ENCODE measurements at regions not wholly inside any gene's neighbourhood (a gene's known extent, or its start where the extent isn't known, plus 50 kb on each side); places are given as distances from the start of the nearest gene placed in this dataset.

GRCh38 chr14:53338192-53338591 lies 185.1 kb upstream of the DDHD1 start:
- TF ChIP-seq CTCF (IDR thresholded peaks at IDR 0.05; ENCODE audit: low read length) (no peak), EZH2 (IDR thresholded peaks at IDR 0.05; ENCODE audit: borderline replicate concordance, low read length) (no peak)
